Endothelial cell of umbilical vein (primary cell): ENCODE measurements at regions not wholly inside any gene's neighbourhood (a gene's known extent, or its start where the extent isn't known, plus 50 kb on each side); places are given as distances from the start of the nearest gene placed in this dataset.
A peak's percentile ranks its signal among the peaks of the same experiment; 100 is the strongest.
"Not testable (repeated sequence)": the region's sequence is repeated elsewhere in the genome, so short reads cannot be mapped to it uniquely, and the experiment has no call there.

Source experiments
- BruUV-seq: library from RNA; stranded (reverse); fragments of 400-500 nt; replicated peaks from 2 replicates; lab custom pipeline; 2021; lab: Mats Ljungman, UMichigan
- CTCF ChIA-PET: fragments of 300-600, 350-600 bp; sonication (Branson Sonifier 250); formaldehyde crosslinking; loops from one replicate; lab custom pipeline; 2021; ENCODE audit warnings: antibody characterized with exemption, inconsistent platforms; lab: Charles Lee
- POLR2A ChIA-PET: fragments of 300-600, 350-600 bp; sonication (Branson Sonifier 250); formaldehyde crosslinking; loops from one replicate; lab custom pipeline; 2021; ENCODE audit warnings: antibody characterized with exemption, inconsistent platforms; lab: Charles Lee
- DNase-seq: peaks from one replicate; pipeline ENCODE4 v3.0.0-alpha.2; 2011; ENCODE audit warnings: low read depth, low spot score
- FAIRE-seq: peaks from 2 replicates; lab custom pipeline; 2011; peaks lifted over from hg19 to GRCh38; lab: Jason Lieb, UNC
- H2AFZ ChIP-seq: 2 replicates; pipeline ENCODE4 v1.6.0; 2012; ENCODE audit warnings: low read depth, low read length, control low read depth, inconsistent platforms
- H3K27ac ChIP-seq: 2 replicates; pipeline ENCODE4 v1.5.1; 2011; ENCODE audit warnings: low read depth, mild to moderate bottlenecking, control low read depth, low read length, moderate library complexity; ENCODE audit not compliant: insufficient read depth
- H3K27me3 ChIP-seq, 2 experiments: 2 replicates each; pipeline versions ENCODE4 v1.6.0 to v1.6.1; 2011; ENCODE audit warnings: low read length in 2 of 2, mixed read lengths in 1 of 2; ENCODE audit not compliant: control insufficient read depth in 2 of 2, insufficient read depth in 2 of 2
- H3K36me3 ChIP-seq, 2 experiments: 2 replicates in 1 of 2; 3 replicates in 1 of 2; pipeline ENCODE4 v1.5.1; 2011; ENCODE audit warnings: low read length in 2 of 2, mild to moderate bottlenecking in 1 of 2, moderate library complexity in 1 of 2; ENCODE audit not compliant: control insufficient read depth in 2 of 2, insufficient read depth in 2 of 2; ENCODE audit errors: extremely low read depth in 1 of 2
- H3K4me1 ChIP-seq: 3 replicates; pipeline ENCODE4 v1.5.1; 2011; ENCODE audit warnings: mild to moderate bottlenecking, low read length; ENCODE audit not compliant: control insufficient read depth, insufficient read depth; ENCODE audit errors: extremely low read depth
- H3K4me2 ChIP-seq: 2 replicates; pipeline ENCODE4 v1.6.1; 2011; ENCODE audit warnings: low read length, control low read depth, mixed read lengths; ENCODE audit not compliant: insufficient read depth
- H3K4me3 ChIP-seq, 3 experiments: fragments of 200-600 bp in 1 of 3; sonication (generic), shearing (Covaris generic) in 1 of 3; replicated peaks in 1 of 3; 2 replicates each; pipeline ENCODE4 v1.5.1; 2011 to 2016; ENCODE audit warnings: control low read depth in 3 of 3, low read length in 3 of 3, mild to moderate bottlenecking in 2 of 3, inconsistent platforms in 1 of 3, low read depth in 1 of 3, moderate library complexity in 1 of 3; ENCODE audit not compliant: insufficient read depth in 1 of 3
- H3K79me2 ChIP-seq: 2 replicates; pipeline ENCODE4 v1.6.0; 2012; ENCODE audit warnings: low read length, inconsistent platforms; ENCODE audit not compliant: control insufficient read depth, insufficient read depth
- H3K9ac ChIP-seq: replicated peaks from 2 replicates; pipeline ENCODE3; 2011; ENCODE audit warnings: low read length, control low read depth; ENCODE audit not compliant: insufficient read depth; ENCODE audit errors: extremely low read depth
- H3K9me1 ChIP-seq: replicated peaks from 3 replicates; pipeline ENCODE4 v1.6.0; 2011; ENCODE audit warnings: mild to moderate bottlenecking, low read length; ENCODE audit not compliant: control insufficient read depth, insufficient read depth; ENCODE audit errors: extremely low read depth
- H3K9me3 ChIP-seq: replicated peaks from 2 replicates; pipeline ENCODE4 v1.5.1; 2012; ENCODE audit warnings: low read length, inconsistent platforms; ENCODE audit not compliant: control insufficient read depth, insufficient read depth
- H4K20me1 ChIP-seq: replicated peaks from 2 replicates; pipeline ENCODE3; 2011; ENCODE audit warnings: mild to moderate bottlenecking, low read length; ENCODE audit not compliant: control insufficient read depth, insufficient read depth; ENCODE audit errors: extremely low read depth
- JUN ChIP-seq: IDR thresholded peaks from 2 replicates; pipeline ENCODE4 v1.6.1; 2011; ENCODE audit warnings: borderline replicate concordance, low read depth; ENCODE audit not compliant: insufficient read length, insufficient read depth
- dilution Hi-C: fragments of 300-500 bp; cut with MboI; formaldehyde crosslinking; loops from one replicate; pipeline ENCODE4 v1.15.0; 2019; ENCODE audit warnings: low sequenced_read_pairs; ENCODE audit not compliant: extremely low pct_ligation_motif_present
- intact Hi-C: fragments of 100-400 bp; cut with micrococcal nuclease; formaldehyde crosslinking; loops from one replicate; pipeline ENCODE4 v1.10.0; 2022
- TF ChIP-seq, protein P1 (sequence below): IDR thresholded peaks from 2 replicates; pipeline ENCODE4 v1.6.1; 2011; ENCODE audit not compliant: insufficient read depth, insufficient read length

DNA sequence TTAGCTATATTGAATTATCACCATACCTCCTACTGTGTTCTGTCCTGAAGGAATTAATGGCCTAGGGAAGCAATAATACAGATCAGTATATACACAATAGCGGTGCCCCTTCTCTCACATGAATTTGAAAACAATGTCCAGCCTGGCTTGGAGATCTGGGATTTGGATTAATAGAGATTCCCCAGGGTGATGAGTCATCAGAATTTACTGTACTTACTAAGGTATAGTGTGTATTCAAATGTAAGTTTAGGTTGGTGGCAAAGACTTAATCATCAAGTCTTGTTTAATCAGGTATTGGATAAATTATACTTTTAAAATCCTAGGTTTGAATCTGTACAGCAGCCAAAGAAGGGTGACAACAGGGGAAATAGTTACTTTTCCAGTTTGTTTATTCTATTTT, 121.5 kb downstream of the FEM1C start:
- DNase-seq (peak; percentile 20), FAIRE-seq (no peak)
- no peak overlapping the region for H3K4me3 ChIP-seq
- intact Hi-C loops (loop anchor here (2.0 kb wide), 1 partner anchor 32 kb away; no protein-coding TSS in a partner anchor), dilution Hi-C loops (no loop called here)
- H3K4me2 ChIP-seq = no peak overlapping the region
- no peaks in the 10 kb centered on the region for H3K9me1 ChIP-seq
- no TSS peak for BruUV-seq
- no peaks in the 10 kb centered on the region for H4K20me1 ChIP-seq
- no peaks in the 10 kb centered on the region for H3K36me3 ChIP-seq
- no peaks in the 10 kb centered on the region for H3K27me3 ChIP-seq
- no peak overlapping the region for H3K9ac ChIP-seq
- H3K4me1 ChIP-seq = peaks cover 34% of the 10 kb centered on the region
- H3K9me3 ChIP-seq = no peaks in the 10 kb centered on the region
- H3K27ac ChIP-seq = no peak overlapping the region
- CTCF ChIA-PET = interaction anchor here (1.2 kb wide), 1 partner anchor 152 kb away, joined by 5 read pairs; no protein-coding TSS in a partner anchor
- H3K79me2 ChIP-seq = no peaks in the 10 kb centered on the region
- POLR2A ChIA-PET = no interaction called here
- peak overlapping the region; percentile 82 for H2AFZ ChIP-seq
- TF ChIP-seq, protein P1, sequence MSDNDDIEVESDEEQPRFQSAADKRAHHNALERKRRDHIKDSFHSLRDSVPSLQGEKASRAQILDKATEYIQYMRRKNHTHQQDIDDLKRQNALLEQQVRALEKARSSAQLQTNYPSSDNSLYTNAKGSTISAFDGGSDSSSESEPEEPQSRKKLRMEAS = no peak
- peak; percentile 38 for TF ChIP-seq JUN

GRCh38 chr5:115420812-115421211, 123.8 kb downstream of the FEM1C start:
- H3K79me2 ChIP-seq, BruUV-seq, DNase-seq, H3K9me1 ChIP-seq, H2AFZ ChIP-seq, H3K27ac ChIP-seq, H3K4me3 ChIP-seq, H3K27me3 ChIP-seq, H3K9me3 ChIP-seq, H3K9ac ChIP-seq, dilution Hi-C loops, H3K36me3 ChIP-seq, H3K4me2 ChIP-seq, intact Hi-C loops, FAIRE-seq, H4K20me1 ChIP-seq: not testable (repeated sequence)
- peaks cover 34% of the 10 kb centered on the region for H3K4me1 ChIP-seq
- POLR2A ChIA-PET = interaction anchor here (0.7 kb wide), 1 partner anchor 290 kb away, joined by 4 read pairs; no protein-coding TSS in a partner anchor
- CTCF ChIA-PET = interaction anchor here (0.6 to 1.4 kb wide), 6 partner anchors 43 to 588 kb away, joined by 3 to 6 read pairs (median 4); no protein-coding TSS in a partner anchor
